Loucy (cell line): ENCODE measurements at regions not wholly inside any gene's neighbourhood (a gene's known extent, or its start where the extent isn't known, plus 50 kb on each side); places are given as distances from the start of the nearest gene placed in this dataset.

Source experiments
- CTCF ChIP-seq: fragments of 200-600 bp; sonication (generic); conservative IDR thresholded peaks from 2 replicates; pipeline ENCODE4 v1.5.1; 2014; ENCODE audit warnings: mild to moderate bottlenecking, antibody characterized with exemption, low read length
- EZH2phosphoT487 ChIP-seq: fragments of 200-600 bp; IDR thresholded peaks from 2 replicates; pipeline ENCODE4 v1.6.1; 2018; ENCODE audit warnings: antibody characterized with exemption, mild to moderate bottlenecking, moderate library complexity, borderline replicate concordance

DNA sequence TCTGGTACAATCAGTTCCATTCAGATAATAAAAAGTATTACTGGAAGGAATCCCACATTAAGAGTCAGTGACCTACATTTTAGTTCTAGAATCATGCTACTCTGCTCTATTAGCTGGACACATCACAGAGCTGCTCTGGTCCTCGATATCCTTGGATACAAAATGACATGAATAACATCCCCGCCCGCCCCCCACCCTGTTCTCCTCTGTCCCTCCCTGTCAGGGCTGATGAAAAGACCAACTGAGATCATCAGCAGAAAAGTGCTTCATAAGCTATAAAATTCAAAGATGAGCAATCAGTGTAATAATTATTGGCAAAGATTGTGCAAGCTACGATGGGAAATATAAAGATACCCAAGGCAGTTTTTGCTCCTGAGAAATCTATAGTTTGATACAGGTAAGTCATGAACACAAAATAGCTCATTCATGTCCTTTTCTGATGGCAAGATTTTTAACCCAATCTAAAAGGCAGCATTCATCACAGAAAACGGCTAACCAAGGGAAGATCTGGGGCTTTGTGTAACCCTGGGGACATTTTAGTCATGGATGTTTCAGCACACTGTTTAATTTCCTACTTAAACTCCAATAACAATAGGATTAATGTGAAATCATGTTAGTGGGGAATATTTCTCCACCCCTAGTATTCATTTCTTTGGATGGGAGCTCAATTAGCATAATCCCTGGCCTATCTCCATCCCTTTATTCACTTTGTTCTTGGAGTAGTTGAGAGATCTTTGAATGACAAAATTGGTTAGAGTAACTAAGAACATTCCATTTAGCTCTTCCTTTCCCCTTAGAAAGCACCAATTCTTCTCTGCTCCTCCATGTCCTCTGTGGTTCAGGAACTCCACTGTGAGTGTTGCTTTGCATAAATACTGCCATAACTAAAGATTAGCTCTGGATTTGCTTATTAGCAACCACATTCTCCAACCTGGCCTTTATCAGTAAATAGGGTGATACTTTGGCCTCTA lies 459.4 kb upstream of the GRIA1 start:
- TF ChIP-seq EZH2phosphoT487 (no peak), CTCF (no peak)
